ENCODE measurements at regions not wholly inside any gene's neighbourhood (a gene's known extent, or its start where the extent isn't known, plus 50 kb on each side); places are given as distances from the start of the nearest gene placed in this dataset.
"Not testable (repeated sequence)": the region's sequence is repeated elsewhere in the genome, so short reads cannot be mapped to it uniquely, and the experiment has no call there.

GRCh38 chr2:87460104-87460503, 287.8 kb upstream of the PLGLB2 start:
- H3K4me3 ChIP-seq (ENCODE audit: low read depth, low read length) = not testable (repeated sequence)

- not testable (repeated sequence) for H3K4me3 ChIP-seq (ENCODE audit: low read depth, low read length)
Measured at GRCh38 chr2:87460662-87461061, 287.2 kb upstream of the PLGLB2 start.

- not testable (repeated sequence) for H3K4me3 ChIP-seq (ENCODE audit: low read depth, low read length)
Measured at GRCh38 chr2:87461671-87462070, 286.2 kb upstream of the PLGLB2 start.

GRCh38 chr2:87464219-87464618, 283.7 kb upstream of the PLGLB2 start:
- H3K4me3 ChIP-seq (ENCODE audit: low read depth, low read length) = not testable (repeated sequence)

- H3K4me3 ChIP-seq (ENCODE audit: low read depth, low read length) = not testable (repeated sequence)
Measured at GRCh38 chr2:87465730-87466129, 282.2 kb upstream of the PLGLB2 start.

GRCh38 chr2:87466591-87467120, 281.2 kb upstream of the PLGLB2 start:
- 0 out of 2 replicates have a peak, but pooled peaks have one; percentile 12 for TF ChIP-seq CTCF (IDR thresholded peaks at IDR 0.05; ENCODE audit: borderline replicate concordance, insufficient read depth, low read depth, low read length)
- H3K4me3 ChIP-seq (ENCODE audit: low read depth, low read length) = not testable (repeated sequence)

- not testable (repeated sequence) for H3K4me3 ChIP-seq (ENCODE audit: low read depth, low read length)
Measured at GRCh38 chr2:87468429-87468981, 279.4 kb upstream of the PLGLB2 start.

- H3K4me3 ChIP-seq (ENCODE audit: low read depth, low read length) = not testable (repeated sequence)
Measured at GRCh38 chr2:87469180-87470151, 278.4 kb upstream of the PLGLB2 start.

- H3K4me3 ChIP-seq (ENCODE audit: low read depth, low read length) = not testable (repeated sequence)
- TF ChIP-seq CTCF (IDR thresholded peaks at IDR 0.05; ENCODE audit: borderline replicate concordance, insufficient read depth, low read depth, low read length) = 0 out of 2 replicates have a peak, but pooled peaks have one; percentile 19
Measured at GRCh38 chr2:87470381-87471380, 277.2 kb upstream of the PLGLB2 start.

GRCh38 chr2:87471478-87471877, 276.4 kb upstream of the PLGLB2 start:
- H3K4me3 ChIP-seq (ENCODE audit: low read depth, low read length) = not testable (repeated sequence)

- H3K4me3 ChIP-seq (ENCODE audit: low read depth, low read length) = not testable (repeated sequence)
Measured at GRCh38 chr2:87476223-87476872, 271.5 kb upstream of the PLGLB2 start.

- H3K4me3 ChIP-seq (ENCODE audit: low read depth, low read length) = not testable (repeated sequence)
Measured at GRCh38 chr2:87476936-87477335, 271.0 kb upstream of the PLGLB2 start.

GRCh38 chr2:87477669-87478428, 270.0 kb upstream of the PLGLB2 start:
- not testable (repeated sequence) for H3K4me3 ChIP-seq (ENCODE audit: low read depth, low read length)

- not testable (repeated sequence) for H3K4me3 ChIP-seq (ENCODE audit: low read depth, low read length)
Measured at GRCh38 chr2:87478911-87479310, 269.0 kb upstream of the PLGLB2 start.

- H3K4me3 ChIP-seq (ENCODE audit: low read depth, low read length) = not testable (repeated sequence)
Measured at GRCh38 chr2:87483093-87483680, 264.7 kb upstream of the PLGLB2 start.

Data from GM12875 (cell line).